Neural progenitor cell (in vitro differentiated cells): ENCODE measurements at regions not wholly inside any gene's neighbourhood (a gene's known extent, or its start where the extent isn't known, plus 50 kb on each side); places are given as distances from the start of the nearest gene placed in this dataset.
A peak's percentile ranks its signal among the peaks of the same experiment; 100 is the strongest.

Source experiments
- DNase-seq: peaks from one replicate; pipeline ENCODE4 v3.0.0-alpha.2; 2016; ENCODE audit warnings: low spot score
- H2AFZ ChIP-seq: fragments of 200-600 bp; sonication (generic); replicated peaks from 2 replicates; pipeline ENCODE4 v1.6.1; 2016; ENCODE audit warnings: antibody characterized with exemption
- H3F3A ChIP-seq: fragments of 200-600 bp; sonication (generic); 2 replicates; pipeline ENCODE4 v1.6.1; 2016; ENCODE audit warnings: antibody characterized with exemption, low read depth
- H3K27ac ChIP-seq: fragments of 200-600 bp; sonication (generic); 2 replicates; pipeline ENCODE4 v1.5.1; 2016; ENCODE audit warnings: mild to moderate bottlenecking
- H3K27me3 ChIP-seq: fragments of 200-600 bp; sonication (generic); 2 replicates; pipeline ENCODE4 v1.6.1; 2016; ENCODE audit warnings: mild to moderate bottlenecking, moderate library complexity
- H3K36me3 ChIP-seq: fragments of 200-600 bp; sonication (generic); 2 replicates; pipeline ENCODE4 v1.5.1; 2016
- H3K4me1 ChIP-seq: fragments of 200-600 bp; sonication (generic); 2 replicates; pipeline ENCODE4 v1.6.1; 2016; ENCODE audit warnings: mixed run types
- H3K4me2 ChIP-seq: fragments of 200-600 bp; sonication (generic); 2 replicates; pipeline ENCODE4 v1.6.1; 2016
- H3K4me3 ChIP-seq: fragments of 200-600 bp; sonication (generic); 2 replicates; pipeline ENCODE4 v1.5.1; 2016
- H3K79me2 ChIP-seq: fragments of 200-600 bp; sonication (generic); 2 replicates; pipeline ENCODE4 v1.6.1; 2016; ENCODE audit warnings: low read depth
- H3K9ac ChIP-seq: fragments of 200-600 bp; sonication (generic); 2 replicates; pipeline ENCODE4 v1.6.1; 2016
- H3K9me3 ChIP-seq: fragments of 200-600 bp; sonication (generic); 2 replicates; pipeline ENCODE4 v1.5.1; 2016; ENCODE audit warnings: low read depth
- H4K20me1 ChIP-seq: fragments of 200-600 bp; sonication (generic); 2 replicates; pipeline ENCODE4 v1.6.1; 2016; ENCODE audit warnings: low read depth
- H3K27ac Mint-ChIP-seq: 3 replicates; pipeline ENCODE4 v1.8.0; 2021; ENCODE audit warnings: mixed read lengths
- H3K27me3 Mint-ChIP-seq: 2 replicates; pipeline ENCODE4 v1.8.0; 2022; ENCODE audit warnings: low read depth, mild to moderate bottlenecking, inconsistent platforms, moderate library complexity, mixed read lengths; ENCODE audit not compliant: insufficient read depth
- H3K36me3 Mint-ChIP-seq: 3 replicates; pipeline ENCODE4 v1.8.0; 2021; ENCODE audit warnings: mixed read lengths
- H3K4me1 Mint-ChIP-seq: 3 replicates; pipeline ENCODE4 v1.8.0; 2021; ENCODE audit warnings: mixed read lengths
- H3K4me3 Mint-ChIP-seq: 3 replicates; pipeline ENCODE4 v1.8.0; 2021; ENCODE audit warnings: mild to moderate bottlenecking, moderate library complexity, mixed read lengths
- H3K9me3 Mint-ChIP-seq: 3 replicates; pipeline ENCODE4 v1.8.0; 2020; ENCODE audit warnings: mixed read lengths
- CTCF ChIP-seq: fragments of 200-600 bp; sonication (generic); IDR thresholded peaks from 2 replicates; pipeline ENCODE4 v1.5.1; 2017; ENCODE audit warnings: antibody characterized with exemption, mild to moderate bottlenecking
- EZH2 ChIP-seq: fragments of 200-600 bp; sonication (generic); IDR thresholded peaks from 2 replicates; pipeline ENCODE4 v1.6.1; 2017; ENCODE audit warnings: antibody characterized with exemption, mild to moderate bottlenecking, moderate library complexity
- EZH2phosphoT487 ChIP-seq: fragments of 200-600 bp; sonication (generic); IDR thresholded peaks from 2 replicates; pipeline ENCODE4 v1.6.1; 2017; ENCODE audit warnings: antibody characterized with exemption

GRCh38 chr1:99527078-99527477 lies 118.8 kb upstream of the PALMD start:
- Mint-ChIP-seq H3K27me3 (peaks cover 2% of the 10 kb centered on the region), H3K36me3 (no peaks in the 10 kb centered on the region), H3K27ac (no peak overlapping the region), H3K9me3 (peaks cover 2% of the 10 kb centered on the region), H3K4me3 (no peak overlapping the region), H3K4me1 (peaks cover 2% of the 10 kb centered on the region)
- Histone ChIP-seq H3K9ac (no peak overlapping the region), H3K4me3 (no peak overlapping the region), H3K27ac (no peak overlapping the region), H4K20me1 (no peaks in the 10 kb centered on the region), H3K79me2 (no peaks in the 10 kb centered on the region), H3K36me3 (no peaks in the 10 kb centered on the region), H3F3A (peaks cover 5% of the 10 kb centered on the region), H3K4me1 (peaks cover 23% of the 10 kb centered on the region), H3K4me2 (no peak overlapping the region), H3K9me3 (no peaks in the 10 kb centered on the region), H3K27me3 (no peaks in the 10 kb centered on the region), H2AFZ (peak overlapping the region; percentile 44)
- TF ChIP-seq CTCF (peak; percentile 51), EZH2phosphoT487 (no peak)
- DNase-seq: no peak

GRCh38 chr1:99527545-99527944 lies 118.4 kb upstream of the PALMD start:
- TF ChIP-seq CTCF (no peak), EZH2 (no peak), EZH2phosphoT487 (no peak)
- Histone ChIP-seq H3K4me2 (no peak overlapping the region), H4K20me1 (no peaks in the 10 kb centered on the region), H3K36me3 (no peaks in the 10 kb centered on the region), H3K4me3 (no peak overlapping the region), H3K9ac (no peak overlapping the region), H3F3A (peaks cover 10% of the 10 kb centered on the region), H3K27ac (no peak overlapping the region), H3K9me3 (no peaks in the 10 kb centered on the region), H3K79me2 (no peaks in the 10 kb centered on the region), H2AFZ (no peak overlapping the region), H3K27me3 (no peaks in the 10 kb centered on the region), H3K4me1 (peaks cover 28% of the 10 kb centered on the region)
- peaks cover 2% of the 10 kb centered on the region for H3K27me3 Mint-ChIP-seq
- H3K36me3 Mint-ChIP-seq: no peaks in the 10 kb centered on the region
- H3K4me1 Mint-ChIP-seq: peaks cover 7% of the 10 kb centered on the region
- peaks cover 2% of the 10 kb centered on the region for H3K9me3 Mint-ChIP-seq
- H3K27ac Mint-ChIP-seq: no peak overlapping the region
- no peak overlapping the region for H3K4me3 Mint-ChIP-seq
- DNase-seq: no peak

- Histone ChIP-seq H4K20me1 (no peaks in the 10 kb centered on the region), H3K79me2 (no peaks in the 10 kb centered on the region), H3K27me3 (no peaks in the 10 kb centered on the region), H3K9ac (no peak overlapping the region), H3F3A (peaks cover 15% of the 10 kb centered on the region), H2AFZ (peak overlapping the region; percentile 54), H3K4me1 (peaks cover 37% of the 10 kb centered on the region), H3K27ac (no peak overlapping the region), H3K36me3 (no peaks in the 10 kb centered on the region), H3K9me3 (no peaks in the 10 kb centered on the region), H3K4me3 (no peak overlapping the region), H3K4me2 (no peak overlapping the region)
- H3K4me1 Mint-ChIP-seq: peaks cover 10% of the 10 kb centered on the region
- no peaks in the 10 kb centered on the region for H3K36me3 Mint-ChIP-seq
- no peak for TF ChIP-seq EZH2
- TF ChIP-seq EZH2phosphoT487: no peak
- TF ChIP-seq CTCF: no peak
- no peak for DNase-seq
- H3K27me3 Mint-ChIP-seq: no peaks in the 10 kb centered on the region
- no peak overlapping the region for H3K4me3 Mint-ChIP-seq
- H3K27ac Mint-ChIP-seq: no peak overlapping the region
- no peaks in the 10 kb centered on the region for H3K9me3 Mint-ChIP-seq
These were observed 116.9 kb upstream of the PALMD start for GRCh38 chr1:99529002-99529401.
